ENCODE measurements at regions not wholly inside any gene's neighbourhood (a gene's known extent, or its start where the extent isn't known, plus 50 kb on each side); places are given as distances from the start of the nearest gene placed in this dataset.

DNA sequence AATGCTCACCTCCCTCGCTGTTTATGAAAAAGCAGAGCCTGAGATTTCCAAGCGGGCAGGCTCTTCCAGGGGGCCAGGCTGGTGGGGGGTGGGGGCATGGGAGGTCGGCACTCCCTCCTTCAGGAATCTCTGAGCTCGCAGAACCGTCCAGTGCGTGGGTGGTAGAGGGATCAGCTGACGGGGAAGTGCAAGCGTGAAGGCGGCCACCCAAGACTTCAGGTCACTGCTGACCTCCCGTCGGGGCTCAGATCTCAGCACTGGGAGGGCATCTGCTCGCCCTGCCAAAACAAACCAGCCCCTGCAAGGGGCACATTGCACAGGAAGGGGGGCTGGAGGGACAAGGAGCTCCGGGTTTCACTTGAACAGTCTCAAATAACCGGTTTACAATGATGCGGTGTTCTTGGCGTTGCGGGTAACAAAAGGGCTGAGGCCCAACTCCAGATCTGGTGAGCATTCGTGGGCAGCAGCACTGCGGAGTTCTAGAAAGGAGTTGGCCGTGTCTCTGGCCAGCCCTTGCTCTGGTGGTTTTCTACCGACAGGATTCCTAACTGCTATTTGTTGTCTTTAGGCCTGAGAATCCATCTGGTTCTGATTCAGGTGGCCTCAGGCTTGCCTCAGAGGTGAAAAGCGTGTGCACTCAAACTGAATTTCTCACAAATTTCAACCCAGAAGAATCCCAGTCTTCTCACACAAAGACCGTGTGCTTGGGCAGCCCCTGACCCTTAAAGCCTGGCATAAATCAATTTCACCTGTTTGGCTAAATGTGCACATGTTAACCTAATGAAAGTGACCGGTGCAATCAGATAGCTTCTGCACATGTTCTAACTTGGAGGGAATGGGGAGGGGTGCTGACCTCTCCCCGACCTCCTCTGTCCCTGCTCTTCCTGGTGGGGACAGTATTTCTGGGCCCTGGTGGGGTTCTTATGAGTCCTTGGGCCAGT lies 191.6 kb downstream of the MYLK4 start:
- TF ChIP-seq GATA2 (IDR thresholded peaks at IDR 0.05; ENCODE audit: low read depth, low read length) = no peak
- TF ChIP-seq GATA3 (IDR thresholded peaks at IDR 0.05; ENCODE audit: low read depth, low read length) = no peak
